GM12878 (cell line): ENCODE measurements at regions not wholly inside any gene's neighbourhood (a gene's known extent, or its start where the extent isn't known, plus 50 kb on each side); places are given as distances from the start of the nearest gene placed in this dataset.

Experiments
- REST ChIP-seq: IDR thresholded peaks from 2 replicates; pipeline ENCODE4 v1.6.1; 2012; ENCODE audit warnings: mild to moderate bottlenecking, low read depth, low read length
- SUZ12 ChIP-seq: fragments of 200-600 bp; sonication (generic); IDR thresholded peaks from one replicate; pipeline ENCODE4 v1.6.1; 2018; ENCODE audit warnings: antibody characterized with exemption, mild to moderate bottlenecking; ENCODE audit not compliant: unreplicated experiment

- no peak for TF ChIP-seq SUZ12
- no peak for TF ChIP-seq REST
Measured at GRCh38 chr20:12815231-12815768, 193.5 kb upstream of the SPTLC3 start.
